ENCODE measurements at regions not wholly inside any gene's neighbourhood (a gene's known extent, or its start where the extent isn't known, plus 50 kb on each side); places are given as distances from the start of the nearest gene placed in this dataset.

- intact Hi-C loops (cut with DNase I): no loop called here
Observed at GRCh38 chr2:12304564-12305171, 412.1 kb upstream of the TRIB2 start.

GRCh38 chr2:12305931-12306330 lies 410.8 kb upstream of the TRIB2 start:
- intact Hi-C loops (cut with DNase I): no loop called here
- no peak for DNase-seq (ENCODE audit: low spot score)

More at GRCh38 chr2:12304564-12305171, 412.1 kb upstream of the TRIB2 start:
- no peak for DNase-seq (ENCODE audit: low spot score)

- DNase-seq (ENCODE audit: low spot score): no peak
- intact Hi-C loops (cut with DNase I): no loop called here
Observed at GRCh38 chr2:12310399-12310798, 406.3 kb upstream of the TRIB2 start.

GRCh38 chr2:12313445-12314126 lies 403.1 kb upstream of the TRIB2 start:
- intact Hi-C loops (cut with DNase I): no loop called here
- no peak for DNase-seq (ENCODE audit: low spot score)

- no peak for DNase-seq (ENCODE audit: low spot score)
- intact Hi-C loops (cut with DNase I): no loop called here
Observed at GRCh38 chr2:12314127-12314760, 402.5 kb upstream of the TRIB2 start.

- DNase-seq (ENCODE audit: low spot score): no peak
- intact Hi-C loops (cut with DNase I): loop anchor here (5.0 kb wide), 3 partner anchors 217 to 488 kb away; partner anchors contain the start of gene TRIB2
Observed at GRCh38 chr2:12315224-12315623, 401.5 kb upstream of the TRIB2 start.

GRCh38 chr2:12316476-12316875 lies 400.3 kb upstream of the TRIB2 start:
- intact Hi-C loops (cut with DNase I): loop anchor here (5.0 kb wide), 3 partner anchors 216 to 489 kb away; partner anchors contain the start of gene TRIB2
- no peak for DNase-seq (ENCODE audit: low spot score)

GRCh38 chr2:12317286-12317685 lies 399.4 kb upstream of the TRIB2 start:
- intact Hi-C loops (cut with DNase I): loop anchor here (5.0 kb wide), 3 partner anchors 215 to 490 kb away; partner anchors contain the start of gene TRIB2
- no peak for DNase-seq (ENCODE audit: low spot score)

- intact Hi-C loops (cut with DNase I): loop anchor here (5.0 kb wide), 3 partner anchors 214 to 491 kb away; partner anchors contain the start of gene TRIB2
- DNase-seq (ENCODE audit: low spot score): no peak
Observed at GRCh38 chr2:12317814-12318426, 398.8 kb upstream of the TRIB2 start.

GRCh38 chr2:12318427-12319057 lies 398.2 kb upstream of the TRIB2 start:
- intact Hi-C loops (cut with DNase I): loop anchor here (5.0 kb wide), 3 partner anchors 214 to 491 kb away; partner anchors contain the start of gene TRIB2
- no peak for DNase-seq (ENCODE audit: low spot score)

GRCh38 chr2:12320027-12320734 lies 396.6 kb upstream of the TRIB2 start:
- intact Hi-C loops (cut with DNase I): loop anchor here (2.0 to 10.0 kb wide), 2 partner anchors 31 to 455 kb away; no protein-coding TSS in a partner anchor
- DNase-seq (ENCODE audit: low spot score): no peak

- DNase-seq (ENCODE audit: low spot score): no peak
- intact Hi-C loops (cut with DNase I): loop anchor here (2.0 to 10.0 kb wide), 2 partner anchors 32 to 456 kb away; no protein-coding TSS in a partner anchor
Observed at GRCh38 chr2:12320991-12321641, 395.6 kb upstream of the TRIB2 start.

- intact Hi-C loops (cut with DNase I): loop anchor here (2.0 to 10.0 kb wide), 2 partner anchors 33 to 457 kb away; no protein-coding TSS in a partner anchor
- DNase-seq (ENCODE audit: low spot score): no peak
Observed at GRCh38 chr2:12321886-12322285, 394.9 kb upstream of the TRIB2 start.

- DNase-seq (ENCODE audit: low spot score): no peak
- intact Hi-C loops (cut with DNase I): loop anchor here (10.0 kb wide), 1 partner anchor 461 kb away; no protein-coding TSS in a partner anchor
Observed at GRCh38 chr2:12325806-12326205, 390.9 kb upstream of the TRIB2 start.

- intact Hi-C loops (cut with DNase I): loop anchor here (10.0 kb wide), 1 partner anchor 462 kb away; no protein-coding TSS in a partner anchor
- no peak for DNase-seq (ENCODE audit: low spot score)
Observed at GRCh38 chr2:12326449-12327190, 390.1 kb upstream of the TRIB2 start.

GRCh38 chr2:12330916-12331315 lies 385.8 kb upstream of the TRIB2 start:
- intact Hi-C loops (cut with DNase I): no loop called here
- DNase-seq (ENCODE audit: low spot score): no peak

GRCh38 chr2:12331698-12332097 lies 385.0 kb upstream of the TRIB2 start:
- no peak for DNase-seq (ENCODE audit: low spot score)
- intact Hi-C loops (cut with DNase I): no loop called here

GRCh38 chr2:12333293-12333692 lies 383.4 kb upstream of the TRIB2 start:
- intact Hi-C loops (cut with DNase I): no loop called here

More at GRCh38 chr2:12333293-12333692, 383.4 kb upstream of the TRIB2 start:
- no peak for DNase-seq (ENCODE audit: low spot score)
